GM12878 (cell line): ENCODE measurements at regions not wholly inside any gene's neighbourhood (a gene's known extent, or its start where the extent isn't known, plus 50 kb on each side); places are given as distances from the start of the nearest gene placed in this dataset.

Experiments used
- ATAC-seq: fragments of 200-7000 bp; cut with Tn5 transposase; 3 replicates; pipeline ENCODE4 v1.9.1; 2020; ENCODE audit warnings: mild to moderate bottlenecking, moderate library complexity
- BruUV-seq: library from RNA; stranded (reverse); fragments of 400-500 nt; replicated peaks from 2 replicates; lab custom pipeline; 2021; lab: Mats Ljungman, UMichigan
- CTCF ChIA-PET: fragments of 300-600 bp; sonication (Branson Sonifier 250); formaldehyde crosslinking; extraction: SDS; loops from one replicate; lab custom pipeline; 2021; ENCODE audit warnings: inconsistent platforms; lab: Yijun Ruan, JAX
- POLR2A ChIA-PET: fragments of 350-600 bp; formaldehyde crosslinking; extraction: SDS; loops from one replicate; lab custom pipeline; 2021; ENCODE audit warnings: inconsistent platforms; lab: Charles Lee
- RAD21 ChIA-PET: fragments of 300-600 bp; sonication (Branson Sonifier 250); formaldehyde crosslinking; loops from one replicate; lab custom pipeline; 2023; ENCODE audit warnings: antibody characterized with exemption; ENCODE audit not compliant: unreplicated experiment; lab: Charles Lee
- SMC1A ChIA-PET: fragments of 300-600 bp; sonication (Branson Sonifier 250); formaldehyde crosslinking; loops from one replicate; lab custom pipeline; 2023; ENCODE audit not compliant: unreplicated experiment, uncharacterized antibody; lab: Charles Lee
- DNase-seq: peaks from one replicate; pipeline ENCODE4 v3.0.0-alpha.2; 2011; ENCODE audit warnings: low read depth, low spot score
- FAIRE-seq: peaks from 3 replicates; lab custom pipeline; 2011; peaks lifted over from hg19 to GRCh38; lab: Jason Lieb, UNC
- H2AFZ ChIP-seq: 2 replicates; pipeline ENCODE4 v1.6.0; 2011; ENCODE audit warnings: low read depth, low read length, control low read depth; ENCODE audit not compliant: control insufficient read depth
- H3K27ac ChIP-seq: 2 replicates; pipeline ENCODE4 v1.5.1; 2011; ENCODE audit warnings: control low read depth; ENCODE audit not compliant: control insufficient read depth, insufficient read depth
- H3K27me3 ChIP-seq, 2 experiments: replicated peaks in 1 of 2; 2 replicates each; pipeline versions ENCODE4 v1.6.0 to v1.6.1; 2011; ENCODE audit warnings: low read length in 1 of 2; ENCODE audit not compliant: control insufficient read depth in 2 of 2, insufficient read depth in 2 of 2
- H3K36me3 ChIP-seq, 2 experiments: 2 replicates each; pipeline ENCODE4 v1.5.1; 2011; ENCODE audit warnings: low read length in 1 of 2; ENCODE audit not compliant: control insufficient read depth in 2 of 2, insufficient read depth in 2 of 2
- H3K4me1 ChIP-seq: 2 replicates; pipeline ENCODE4 v1.6.1; 2011; ENCODE audit warnings: mild to moderate bottlenecking, low read length, moderate library complexity, mixed read lengths; ENCODE audit not compliant: control insufficient read depth, insufficient read depth
- H3K4me2 ChIP-seq: 2 replicates; pipeline ENCODE4 v1.6.0; 2011; ENCODE audit warnings: control low read depth; ENCODE audit not compliant: control insufficient read depth, insufficient read depth
- H3K4me3 ChIP-seq: fragments of 200-600 bp; sonication (generic); 2 replicates; pipeline ENCODE4 v1.5.1; 2016
- H3K79me2 ChIP-seq: 2 replicates; pipeline ENCODE4 v1.6.0; 2011; ENCODE audit warnings: low read length; ENCODE audit not compliant: control insufficient read depth, insufficient read depth
- H3K9ac ChIP-seq: 2 replicates; pipeline ENCODE4 v1.8.0; 2011; ENCODE audit warnings: low read length, control low read depth, mixed read lengths; ENCODE audit not compliant: control insufficient read depth, insufficient read depth
- H3K9me3 ChIP-seq: replicated peaks from 3 replicates; pipeline ENCODE4 v1.5.1; 2011; ENCODE audit warnings: mild to moderate bottlenecking, low read length; ENCODE audit not compliant: control insufficient read depth, insufficient read depth
- H4K20me1 ChIP-seq: 2 replicates; pipeline ENCODE4 v1.6.0; 2011; ENCODE audit not compliant: control insufficient read depth, insufficient read depth
- ATF7 ChIP-seq: fragments of 450-650 bp; IDR thresholded peaks from 2 replicates; pipeline ENCODE4 v1.6.1; 2016; ENCODE audit warnings: low read depth, mild to moderate bottlenecking
- CBFB ChIP-seq: IDR thresholded peaks from 2 replicates; pipeline ENCODE4 v1.6.1; 2016; ENCODE audit warnings: antibody characterized with exemption, low read depth
- E2F8 ChIP-seq: fragments of 450-650 bp; IDR thresholded peaks from 2 replicates; pipeline ENCODE4 v1.6.1; 2018; ENCODE audit warnings: mild to moderate bottlenecking, low read depth, moderate library complexity; ENCODE audit not compliant: partially characterized antibody
- E4F1 ChIP-seq: fragments of 450-650 bp; IDR thresholded peaks from 2 replicates; pipeline ENCODE4 v1.6.1; 2018; ENCODE audit warnings: borderline replicate concordance, mild to moderate bottlenecking; ENCODE audit not compliant: partially characterized antibody
- ESRRA ChIP-seq: IDR thresholded peaks from 2 replicates; pipeline ENCODE4 v1.6.1; 2012; ENCODE audit warnings: mild to moderate bottlenecking, low read length, improper control_type of control experiment
- KAT2A ChIP-seq: conservative IDR thresholded peaks from 2 replicates; pipeline ENCODE4 v1.6.1; 2011; ENCODE audit warnings: low read depth, low read length; ENCODE audit not compliant: control insufficient read depth
- MYC ChIP-seq: IDR thresholded peaks from 2 replicates; pipeline ENCODE4 v1.6.1; 2011; ENCODE audit warnings: mild to moderate bottlenecking, low read length, moderate library complexity, inconsistent platforms; ENCODE audit not compliant: insufficient read depth, insufficient replicate concordance, insufficient read length, severe bottlenecking
- PAX8 ChIP-seq: fragments of 450-650 bp; IDR thresholded peaks from 2 replicates; pipeline ENCODE4 v1.6.1; 2017; ENCODE audit warnings: mild to moderate bottlenecking, moderate library complexity
- POLR2AphosphoS5 ChIP-seq: IDR thresholded peaks from 2 replicates; pipeline ENCODE4 v1.6.1; 2011; ENCODE audit warnings: mild to moderate bottlenecking, low read length, inconsistent platforms
- SMAD1 ChIP-seq: fragments of 450-650 bp; IDR thresholded peaks from 2 replicates; pipeline ENCODE4 v1.6.1; 2018; ENCODE audit warnings: mild to moderate bottlenecking, low read depth; ENCODE audit not compliant: partially characterized antibody
- SMC3 ChIP-seq: IDR thresholded peaks from 2 replicates; pipeline ENCODE4 v1.6.1; 2011; ENCODE audit warnings: low read length, improper control_type of control experiment, borderline replicate concordance
- SUZ12 ChIP-seq: fragments of 200-600 bp; sonication (generic); IDR thresholded peaks from one replicate; pipeline ENCODE4 v1.6.1; 2018; ENCODE audit warnings: antibody characterized with exemption, mild to moderate bottlenecking; ENCODE audit not compliant: unreplicated experiment
- TCF12 ChIP-seq: IDR thresholded peaks from 2 replicates; pipeline ENCODE4 v1.6.1; 2011; ENCODE audit warnings: low read depth, mild to moderate bottlenecking, low read length
- ZBTB40 ChIP-seq: fragments of 450-650 bp; IDR thresholded peaks from 2 replicates; pipeline ENCODE4 v1.6.1; 2016; ENCODE audit warnings: mild to moderate bottlenecking, moderate library complexity, borderline replicate concordance
- ZNF207 ChIP-seq: fragments of 450-650 bp; IDR thresholded peaks from 2 replicates; pipeline ENCODE4 v1.6.1; 2014; ENCODE audit warnings: antibody characterized with exemption, mild to moderate bottlenecking, borderline replicate concordance
- WGBS: methylation state at CpG from one replicate; pipeline ENCODE4 v1.1.6; 2016; ENCODE audit warnings: low lambda C conversion rate; ENCODE audit not compliant: insufficient replicate concordance, insufficient coverage; ENCODE audit errors: missing lambda C conversion rate; 5-methylcytosine and 5-hydroxymethylcytosine counted together
- in situ Hi-C: fragments of 300-500 bp; cut with MboI; formaldehyde crosslinking; loops from 9 replicates; pipeline ENCODE4 v1.14.3; 2018; ENCODE audit warnings: mixed read lengths
- intact Hi-C: fragments of 100-400 bp; cut with micrococcal nuclease; formaldehyde crosslinking; loops from one replicate; pipeline ENCODE4 v1.14.2; 2022; ENCODE audit not compliant: unreplicated experiment

- Histone ChIP-seq H3K27ac (no peak overlapping the region), H4K20me1 (no peaks in the 10 kb centered on the region), H2AFZ (no peak overlapping the region), H3K4me3 (no peak overlapping the region), H3K9me3 (no peaks in the 10 kb centered on the region; the same call in 2 of the 3 replicates), H3K36me3 (no peaks in the 10 kb centered on the region), H3K4me1 (no peaks in the 10 kb centered on the region), H3K79me2 (no peaks in the 10 kb centered on the region), H3K9ac (no peak overlapping the region), H3K4me2 (no peak overlapping the region), H3K27me3 (no peaks in the 10 kb centered on the region)
- no peak for FAIRE-seq
- ATAC-seq: no peak
- ChIA-PET SMC1A (no interaction called here), RAD21 (no interaction called here), POLR2A (no interaction called here), CTCF (no interaction called here)
- in situ Hi-C loops: no loop called here
- BruUV-seq: no TSS peak
- intact Hi-C loops: no loop called here
- WGBS: 60% methylated on average over 9 of the region's 9 CpGs
- no peak for DNase-seq
- TF ChIP-seq SMAD1: no peak
- no peak for TF ChIP-seq ESRRA
- no peak for TF ChIP-seq POLR2AphosphoS5
- TF ChIP-seq MYC: no peak
- no peak for TF ChIP-seq TCF12
- no peak for TF ChIP-seq CBFB
- TF ChIP-seq ZBTB40: no peak
- no peak for TF ChIP-seq ATF7
- TF ChIP-seq ZNF207: no peak
- no peak for TF ChIP-seq KAT2A
- no peak for TF ChIP-seq PAX8
- no peak for TF ChIP-seq SUZ12
- no peak for TF ChIP-seq E4F1
- TF ChIP-seq E2F8: no peak
- no peak for TF ChIP-seq SMC3
These were observed 299.5 kb upstream of the CLNK start for GRCh38 chr4:10983885-10984640.
